Loucy (cell line): ENCODE measurements at regions not wholly inside any gene's neighbourhood (a gene's known extent, or its start where the extent isn't known, plus 50 kb on each side); places are given as distances from the start of the nearest gene placed in this dataset.

Experiments
- CTCF ChIP-seq: fragments of 200-600 bp; sonication (generic); conservative IDR thresholded peaks from 2 replicates; pipeline ENCODE4 v1.5.1; 2014; ENCODE audit warnings: mild to moderate bottlenecking, antibody characterized with exemption, low read length
- EZH2phosphoT487 ChIP-seq: fragments of 200-600 bp; IDR thresholded peaks from 2 replicates; pipeline ENCODE4 v1.6.1; 2018; ENCODE audit warnings: antibody characterized with exemption, mild to moderate bottlenecking, moderate library complexity, borderline replicate concordance

DNA sequence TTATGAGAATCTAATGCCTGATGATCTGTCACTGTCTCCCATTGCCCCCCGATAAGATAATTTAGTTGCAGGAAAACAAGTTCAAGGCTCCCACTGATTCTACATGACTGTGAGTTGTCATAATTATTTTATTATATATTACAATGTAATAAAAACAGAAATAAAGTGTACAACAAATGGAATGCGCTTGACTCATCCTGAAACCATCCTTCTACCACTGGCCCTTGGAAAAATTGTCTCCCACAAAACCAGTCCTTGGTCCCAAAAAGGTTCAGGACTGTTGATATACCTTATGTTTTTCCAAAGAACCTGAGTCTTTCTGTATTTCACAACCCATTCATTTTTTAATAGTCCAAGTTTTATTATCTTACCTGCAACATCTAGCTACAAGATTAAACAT is 403.5 kb downstream of the TAF11L14 start:
- TF ChIP-seq EZH2phosphoT487: no peak
- TF ChIP-seq CTCF: no peak
